Neuronal stem cell (in vitro differentiated cells): ENCODE measurements at regions not wholly inside any gene's neighbourhood (a gene's known extent, or its start where the extent isn't known, plus 50 kb on each side); places are given as distances from the start of the nearest gene placed in this dataset.

ENCODE experiments used
- DNase-seq: peaks from one replicate; pipeline ENCODE4 v3.0.0-alpha.2; 2013; ENCODE audit warnings: low spot score
- H2AFZ ChIP-seq: one replicate; pipeline ENCODE4 v1.6.1; 2013; ENCODE audit warnings: mild to moderate bottlenecking, low read length, inconsistent platforms
- H2AK5ac ChIP-seq: 2 replicates; pipeline ENCODE4 v1.6.1; 2013; ENCODE audit warnings: low read depth, mild to moderate bottlenecking, inconsistent platforms, low read length, moderate library complexity, mixed read lengths
- H2BK120ac ChIP-seq: 2 replicates; pipeline ENCODE4 v1.6.1; 2013; ENCODE audit warnings: low read depth, mild to moderate bottlenecking, inconsistent platforms, low read length, moderate library complexity, mixed read lengths
- H2BK12ac ChIP-seq: one replicate; pipeline ENCODE4 v1.6.1; 2013; ENCODE audit warnings: low read length, inconsistent platforms
- H2BK15ac ChIP-seq: 2 replicates; pipeline ENCODE4 v1.6.1; 2013; ENCODE audit warnings: mild to moderate bottlenecking, low read length, inconsistent platforms, mixed read lengths
- H2BK5ac ChIP-seq: one replicate; pipeline ENCODE4 v1.6.1; 2013; ENCODE audit warnings: inconsistent platforms, mild to moderate bottlenecking, low read length, moderate library complexity
- H3K14ac ChIP-seq: one replicate; pipeline ENCODE4 v1.6.1; 2013; ENCODE audit warnings: low read length, inconsistent platforms
- H3K18ac ChIP-seq: 2 replicates; pipeline ENCODE4 v1.6.1; 2013; ENCODE audit warnings: low read length, inconsistent platforms
- H3K23ac ChIP-seq: 2 replicates; pipeline ENCODE4 v1.6.1; 2013; ENCODE audit warnings: low read depth, mild to moderate bottlenecking, mixed read lengths, low read length, inconsistent platforms; ENCODE audit not compliant: poor library complexity
- H3K27ac ChIP-seq: replicated peaks from 3 replicates; pipeline ENCODE4 v1.5.1; 2013; ENCODE audit warnings: low read length, inconsistent platforms
- H3K27me3 ChIP-seq, 3 experiments: 2 replicates each; pipeline ENCODE4 v1.6.1; 2013; ENCODE audit warnings: low read length in 3 of 3, mild to moderate bottlenecking in 2 of 3, inconsistent platforms in 1 of 3, low read depth in 1 of 3, mixed read lengths in 1 of 3, moderate library complexity in 1 of 3; ENCODE audit not compliant: control insufficient read depth in 3 of 3, insufficient read depth in 3 of 3
- H3K36me3 ChIP-seq, 2 donors: replicated peaks in 1 of 2; 2 replicates each; pipeline ENCODE4 v1.6.1; 2013; ENCODE audit warnings: low read length in 2 of 2; ENCODE audit not compliant: control insufficient read depth in 2 of 2, insufficient read depth in 2 of 2
- H3K4ac ChIP-seq: 2 replicates; pipeline ENCODE4 v1.6.1; 2013; ENCODE audit warnings: inconsistent platforms, mild to moderate bottlenecking, low read length, moderate library complexity
- H3K4me1 ChIP-seq, 2 donors: 1 replicate in 1 of 2; 2 replicates in 1 of 2; pipeline ENCODE4 v1.6.1; 2013; ENCODE audit warnings: low read length in 2 of 2, low read depth in 1 of 2; ENCODE audit not compliant: control insufficient read depth in 2 of 2, insufficient read depth in 1 of 2
- H3K4me2 ChIP-seq: one replicate; pipeline ENCODE4 v1.6.1; 2013; ENCODE audit warnings: mild to moderate bottlenecking, low read length, inconsistent platforms; ENCODE audit not compliant: insufficient read depth, poor library complexity, severe bottlenecking
- H3K4me3 ChIP-seq, 2 donors: 2 replicates each; pipeline ENCODE4 v1.5.1; 2013; ENCODE audit warnings: low read length in 2 of 2, mild to moderate bottlenecking in 2 of 2, inconsistent platforms in 1 of 2, moderate library complexity in 1 of 2
- H3K79me1 ChIP-seq: one replicate; pipeline ENCODE4 v1.6.1; 2013; ENCODE audit warnings: low read depth, mild to moderate bottlenecking, inconsistent platforms, low read length, moderate library complexity
- H3K9ac ChIP-seq: one replicate; pipeline ENCODE4 v1.6.1; 2013; ENCODE audit warnings: mild to moderate bottlenecking, low read depth, low read length, inconsistent platforms; ENCODE audit not compliant: poor library complexity
- H3K9me3 ChIP-seq, 2 donors: replicated peaks in 1 of 2; 2 replicates each; pipeline versions ENCODE3 to v1.6.1; 2013; ENCODE audit warnings: low read length in 2 of 2, mild to moderate bottlenecking in 2 of 2, inconsistent platforms in 1 of 2, low read depth in 1 of 2, mixed read lengths in 1 of 2, moderate library complexity in 1 of 2; ENCODE audit not compliant: control insufficient read depth in 2 of 2, insufficient read depth in 1 of 2
- H4K8ac ChIP-seq: one replicate; pipeline ENCODE4 v1.6.1; 2013; ENCODE audit warnings: low read depth, mild to moderate bottlenecking, inconsistent platforms, low read length, moderate library complexity
- H4K91ac ChIP-seq: one replicate; pipeline ENCODE4 v1.6.1; 2013; ENCODE audit warnings: low read length, low read depth, mild to moderate bottlenecking, inconsistent platforms; ENCODE audit not compliant: poor library complexity
- WGBS, 2 donors: extraction: QIAGEN DNeasy Blood & Tissue Kit; methylation state at CpG; one replicate each; pipeline ENCODE4 v1.1.7; 2013; ENCODE audit warnings: missing lambda C conversion rate in 2 of 2, mixed read lengths in 1 of 2; ENCODE audit not compliant: insufficient read length in 2 of 2, insufficient replicate concordance in 1 of 2; ENCODE audit errors: extremely low coverage in 2 of 2; 5-methylcytosine and 5-hydroxymethylcytosine counted together

- Histone ChIP-seq H4K8ac (no peak overlapping the region), H3K18ac (no peak overlapping the region), H2BK120ac (no peak overlapping the region), H3K9me3 (peaks cover 0 to 2% of the 10 kb centered on the region in 2 donors), H2BK15ac (no peak overlapping the region), H3K27me3 (no peaks in the 10 kb centered on the region), H3K4me3 (no peak overlapping the region), H2AK5ac (no peak overlapping the region), H4K91ac (no peak overlapping the region), H3K23ac (no peak overlapping the region), H2BK5ac (no peak overlapping the region), H3K4ac (no peak overlapping the region), H3K14ac (no peak overlapping the region), H3K79me1 (no peaks in the 10 kb centered on the region), H3K4me1 (peaks cover 0 to 3% of the 10 kb centered on the region in 2 donors), H3K27ac (no peak overlapping the region), H3K4me2 (no peak overlapping the region), H2BK12ac (no peak overlapping the region), H3K9ac (no peak overlapping the region), H3K36me3 (no peaks in the 10 kb centered on the region), H2AFZ (no peak overlapping the region)
- DNase-seq: no peak
- no CpG with 5 or more reads among the region's 2 CpGs for WGBS, 2 donors
Measured at GRCh38 chr21:35690436-35690835, 369.9 kb downstream of the SETD4 start.

GRCh38 chr21:35686156-35686555, 374.2 kb downstream of the SETD4 start:
- Histone ChIP-seq H3K9me3 (no peaks in the 10 kb centered on the region), H2BK15ac (no peak overlapping the region), H3K4ac (no peak overlapping the region), H3K4me2 (no peak overlapping the region), H2BK5ac (no peak overlapping the region), H3K18ac (no peak overlapping the region), H2BK120ac (no peak overlapping the region), H3K36me3 (no peaks in the 10 kb centered on the region), H3K9ac (no peak overlapping the region), H3K79me1 (no peaks in the 10 kb centered on the region), H2AFZ (no peak overlapping the region), H3K14ac (no peak overlapping the region), H3K4me3 (no peak overlapping the region), H3K27ac (no peak overlapping the region), H3K27me3 (no peaks in the 10 kb centered on the region), H4K91ac (no peak overlapping the region), H4K8ac (no peak overlapping the region), H2BK12ac (no peak overlapping the region), H3K23ac (no peak overlapping the region), H3K4me1 (peaks cover 0 to 3% of the 10 kb centered on the region in 2 donors), H2AK5ac (no peak overlapping the region)
- WGBS, 2 donors: no CpG with 5 or more reads among the region's 3 CpGs
- no peak for DNase-seq

GRCh38 chr21:35683664-35684304, 376.5 kb downstream of the SETD4 start:
- Histone ChIP-seq H4K91ac (no peak overlapping the region), H4K8ac (no peak overlapping the region), H3K9me3 (no peaks in the 10 kb centered on the region), H2AK5ac (no peak overlapping the region), H2BK15ac (no peak overlapping the region), H2BK120ac (no peak overlapping the region), H3K27ac (no peak overlapping the region), H3K4me2 (no peak overlapping the region), H3K23ac (no peak overlapping the region), H3K9ac (no peak overlapping the region), H2BK5ac (no peak overlapping the region), H3K79me1 (no peaks in the 10 kb centered on the region), H2AFZ (no peak overlapping the region), H3K4me3 (no peak overlapping the region), H3K4ac (no peak overlapping the region), H3K18ac (no peak overlapping the region), H2BK12ac (no peak overlapping the region), H3K27me3 (no peaks in the 10 kb centered on the region), H3K4me1 (peaks cover 0 to 5% of the 10 kb centered on the region in 2 donors), H3K14ac (no peak overlapping the region), H3K36me3 (no peaks in the 10 kb centered on the region)
- WGBS, 2 donors: no CpG with 5 or more reads among the region's 3 CpGs
- no peak for DNase-seq

GRCh38 chr21:35682904-35683549, 377.3 kb downstream of the SETD4 start:
- Histone ChIP-seq H2AK5ac (no peak overlapping the region), H3K4me3 (no peak overlapping the region), H3K36me3 (no peaks in the 10 kb centered on the region), H3K4me1 (peaks cover 0 to 5% of the 10 kb centered on the region in 2 donors), H3K14ac (no peak overlapping the region), H2BK120ac (no peak overlapping the region), H3K27ac (no peak overlapping the region), H3K27me3 (no peaks in the 10 kb centered on the region), H4K91ac (no peak overlapping the region), H4K8ac (no peak overlapping the region), H3K23ac (no peak overlapping the region), H3K4ac (no peak overlapping the region), H2BK5ac (no peak overlapping the region), H2BK15ac (no peak overlapping the region), H3K79me1 (no peaks in the 10 kb centered on the region), H2BK12ac (no peak overlapping the region), H2AFZ (no peak overlapping the region), H3K9me3 (no peaks in the 10 kb centered on the region), H3K9ac (no peak overlapping the region), H3K18ac (no peak overlapping the region), H3K4me2 (no peak overlapping the region)
- WGBS, 2 donors: no CpG with 5 or more reads among the region's 2 CpGs
- DNase-seq: no peak
